Left lung (tissue), 4 donors: ENCODE measurements at regions not wholly inside any gene's neighbourhood (a gene's known extent, or its start where the extent isn't known, plus 50 kb on each side); places are given as distances from the start of the nearest gene placed in this dataset.

Experiments
- ATAC-seq: fragments of 200-7000 bp; cut with Tn5 transposase; one replicate; pipeline ENCODE4 v1.9.1; 2020; ENCODE audit warnings: moderate library complexity
- DNase-seq, 4 donors: peaks; one replicate each; pipeline ENCODE4 v3.0.0-alpha.2; 2013 to 2020
- H3K27ac ChIP-seq, 2 donors: fragments of 200-600 bp; sonication (generic) in 1 of 2; one replicate each; pipeline versions ENCODE4 v1.5.0 to v1.8.0; 2020 to 2021
- H3K27me3 ChIP-seq, 2 donors: fragments of 200-600 bp; sonication (generic) in 1 of 2; one replicate each; pipeline versions ENCODE4 v1.5.0 to v1.8.0; 2020 to 2021
- H3K36me3 ChIP-seq, 2 donors: fragments of 200-600 bp; sonication (generic) in 1 of 2; one replicate each; pipeline versions ENCODE4 v1.5.0 to v1.8.0; 2020 to 2021
- H3K4me1 ChIP-seq, 2 donors: fragments of 200-600 bp; one replicate each; pipeline ENCODE4 v1.8.0; 2021
- H3K4me3 ChIP-seq, 2 donors: fragments of 200-600 bp; sonication (generic) in 1 of 2; one replicate each; pipeline versions ENCODE4 v1.5.0 to v1.8.0; 2020 to 2021; ENCODE audit warnings: mild to moderate bottlenecking in 1 of 2
- H3K9me3 ChIP-seq, 2 donors: fragments of 200-600 bp; sonication (generic) in 1 of 2; one replicate each; pipeline versions ENCODE4 v1.5.0 to v1.8.0; 2020 to 2021
- intact Hi-C, 2 donors: fragments of 100-400 bp; cut with DNase I; formaldehyde crosslinking; loops; one replicate each; pipeline versions ENCODE4 v1.11.2 to v1.14.2; 2022
- TF ChIP-seq, protein P1 (sequence below), 2 donors: fragments of 200-600 bp; sonication (generic) in 1 of 2; IDR thresholded peaks; one replicate each; pipeline versions ENCODE4 v1.5.0 to v1.8.0; 2021; ENCODE audit warnings: antibody characterized with exemption in 2 of 2
- donor health status: DM: no; HTN: yes; CAD: no.
- donor health status: DM: no; HTN: no; CAD: no.

DNA sequence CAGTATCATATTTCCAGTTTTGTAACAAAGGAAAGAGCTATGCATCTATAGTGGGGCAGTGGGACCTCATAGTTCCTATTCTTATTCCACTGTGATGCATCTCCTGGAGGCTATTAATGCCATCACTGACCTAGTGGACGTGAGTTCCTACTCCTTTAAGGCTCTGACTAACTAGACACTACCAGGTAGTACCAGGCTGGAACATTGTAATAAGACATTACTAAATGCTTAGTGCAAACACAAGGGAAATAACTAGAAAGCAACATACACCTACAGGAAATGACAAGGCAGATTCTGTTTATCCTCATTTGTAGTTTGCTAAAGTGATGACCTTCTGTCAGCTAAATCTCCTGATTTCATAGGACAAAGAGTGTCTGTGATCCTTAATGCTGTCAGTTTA is 192.5 kb downstream of the POSTN start:
- Histone ChIP-seq H3K27me3 (no peaks in the 10 kb centered on the region), H3K36me3 (no peaks in the 10 kb centered on the region), H3K4me1 (peaks cover 0 to 3% of the 10 kb centered on the region in 2 donors), H3K27ac (no peak overlapping the region), H3K9me3 (peaks cover 0 to 2% of the 10 kb centered on the region in 2 donors), H3K4me3 (no peak overlapping the region)
- no peak for DNase-seq
- TF ChIP-seq, protein P1, sequence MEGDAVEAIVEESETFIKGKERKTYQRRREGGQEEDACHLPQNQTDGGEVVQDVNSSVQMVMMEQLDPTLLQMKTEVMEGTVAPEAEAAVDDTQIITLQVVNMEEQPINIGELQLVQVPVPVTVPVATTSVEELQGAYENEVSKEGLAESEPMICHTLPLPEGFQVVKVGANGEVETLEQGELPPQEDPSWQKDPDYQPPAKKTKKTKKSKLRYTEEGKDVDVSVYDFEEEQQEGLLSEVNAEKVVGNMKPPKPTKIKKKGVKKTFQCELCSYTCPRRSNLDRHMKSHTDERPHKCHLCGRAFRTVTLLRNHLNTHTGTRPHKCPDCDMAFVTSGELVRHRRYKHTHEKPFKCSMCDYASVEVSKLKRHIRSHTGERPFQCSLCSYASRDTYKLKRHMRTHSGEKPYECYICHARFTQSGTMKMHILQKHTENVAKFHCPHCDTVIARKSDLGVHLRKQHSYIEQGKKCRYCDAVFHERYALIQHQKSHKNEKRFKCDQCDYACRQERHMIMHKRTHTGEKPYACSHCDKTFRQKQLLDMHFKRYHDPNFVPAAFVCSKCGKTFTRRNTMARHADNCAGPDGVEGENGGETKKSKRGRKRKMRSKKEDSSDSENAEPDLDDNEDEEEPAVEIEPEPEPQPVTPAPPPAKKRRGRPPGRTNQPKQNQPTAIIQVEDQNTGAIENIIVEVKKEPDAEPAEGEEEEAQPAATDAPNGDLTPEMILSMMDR (IDR thresholded peaks at IDR 0.05): no peak
- ATAC-seq: no peak
- intact Hi-C loops: no loop called here

DNA sequence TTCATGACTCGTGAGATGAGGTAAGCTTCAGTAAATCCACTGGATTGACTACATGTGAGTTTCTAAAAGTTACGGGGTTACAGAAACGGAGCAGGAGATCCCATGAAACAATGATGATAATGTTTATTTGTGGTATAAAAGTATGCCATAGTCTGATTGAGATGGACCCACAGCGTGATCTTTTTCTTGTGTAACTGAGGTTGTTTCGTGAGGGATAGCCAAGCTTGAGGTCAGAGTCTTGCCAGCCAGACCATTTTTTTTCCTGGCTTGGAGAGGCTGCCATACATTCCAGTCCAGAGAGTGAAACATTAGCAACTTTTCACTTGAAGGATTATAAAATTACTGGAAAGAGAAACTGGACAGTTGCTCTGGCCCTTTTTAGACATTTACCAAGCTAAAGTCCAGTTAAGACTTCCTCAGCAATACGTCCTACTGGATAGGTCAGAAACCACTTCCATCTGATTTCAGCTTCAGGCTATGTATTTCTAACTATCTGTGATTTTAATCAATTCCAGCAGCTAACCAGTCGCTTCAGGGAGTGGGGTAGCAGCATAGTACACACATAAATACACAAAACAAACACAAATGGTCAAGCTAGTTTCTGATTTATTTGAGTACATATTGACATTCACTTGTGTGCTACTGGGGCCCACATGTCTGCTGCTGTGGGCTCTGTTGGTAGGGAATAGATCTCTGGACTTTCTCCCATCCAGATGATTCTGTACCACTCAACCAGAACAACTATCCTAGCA is 194.6 kb downstream of the POSTN start:
- H3K9me3 ChIP-seq: peaks cover 0 to 9% of the 10 kb centered on the region in 2 donors
- H3K4me1 ChIP-seq: peaks cover 0 to 3% of the 10 kb centered on the region in 2 donors
- intact Hi-C loops: no loop called here
- no peak overlapping the region for H3K27ac ChIP-seq
- no peaks in the 10 kb centered on the region for H3K27me3 ChIP-seq
- DNase-seq: no peak
- TF ChIP-seq, protein P1 (IDR thresholded peaks at IDR 0.05): no peak
- no peaks in the 10 kb centered on the region for H3K36me3 ChIP-seq
- no peak overlapping the region for H3K4me3 ChIP-seq
- ATAC-seq: no peak

DNA sequence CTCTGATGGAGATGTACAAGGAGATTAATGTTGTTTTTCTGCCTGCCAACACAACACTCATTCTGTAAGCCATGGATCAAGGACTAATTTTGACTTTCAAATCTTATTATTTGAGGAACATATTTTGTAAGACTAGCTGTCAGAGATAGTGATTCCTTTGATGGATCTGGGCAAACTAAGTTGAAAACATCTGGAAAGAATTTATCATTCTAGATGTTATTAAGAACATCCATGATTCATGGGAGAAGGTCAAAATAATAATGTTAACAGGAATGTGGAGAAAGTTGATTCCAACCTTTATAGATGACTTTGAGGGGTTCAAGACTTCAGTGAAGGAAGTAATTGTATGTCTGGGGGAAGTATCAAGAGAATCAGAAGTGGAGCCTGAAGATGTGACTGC is 196.8 kb downstream of the POSTN start:
- Histone ChIP-seq H3K9me3 (peaks cover 0 to 14% of the 10 kb centered on the region in 2 donors), H3K36me3 (no peaks in the 10 kb centered on the region), H3K4me1 (peaks cover 0 to 3% of the 10 kb centered on the region in 2 donors), H3K27me3 (no peaks in the 10 kb centered on the region), H3K4me3 (no peak overlapping the region), H3K27ac (no peak overlapping the region)
- TF ChIP-seq, protein P1 (IDR thresholded peaks at IDR 0.05): no peak
- intact Hi-C loops: no loop called here
- DNase-seq (no peak), ATAC-seq (no peak)

DNA sequence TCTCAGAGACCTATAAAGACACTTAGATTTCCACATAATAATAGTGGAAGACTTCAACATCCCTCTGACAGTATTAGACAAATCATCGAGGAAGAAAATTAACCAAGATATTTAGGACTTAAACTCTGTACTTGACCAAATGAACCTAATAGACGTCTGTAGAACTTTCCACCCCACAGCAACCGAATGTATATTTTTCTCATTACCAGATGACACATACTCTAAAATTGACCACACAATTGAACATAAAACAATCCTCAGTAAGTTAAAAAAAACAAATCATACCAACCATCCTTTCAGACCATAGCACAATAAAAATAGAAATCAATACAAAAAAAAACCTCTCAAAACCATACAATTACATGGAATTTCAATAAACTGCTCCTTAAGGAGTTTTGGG is 201.0 kb downstream of the POSTN start:
- H3K9me3 ChIP-seq: peaks cover 0 to 25% of the 10 kb centered on the region in 2 donors
- TF ChIP-seq, protein P1 (IDR thresholded peaks at IDR 0.05): no peak
- no peaks in the 10 kb centered on the region for H3K36me3 ChIP-seq
- no peak overlapping the region for H3K4me3 ChIP-seq
- no peaks in the 10 kb centered on the region for H3K4me1 ChIP-seq
- intact Hi-C loops: loop anchor here in 1 of 2 donors (5.0 kb wide), 1 partner anchor 200 kb away; no protein-coding TSS in a partner anchor
- ATAC-seq (no peak), DNase-seq (no peak)
- no peak overlapping the region for H3K27ac ChIP-seq
- no peaks in the 10 kb centered on the region for H3K27me3 ChIP-seq

DNA sequence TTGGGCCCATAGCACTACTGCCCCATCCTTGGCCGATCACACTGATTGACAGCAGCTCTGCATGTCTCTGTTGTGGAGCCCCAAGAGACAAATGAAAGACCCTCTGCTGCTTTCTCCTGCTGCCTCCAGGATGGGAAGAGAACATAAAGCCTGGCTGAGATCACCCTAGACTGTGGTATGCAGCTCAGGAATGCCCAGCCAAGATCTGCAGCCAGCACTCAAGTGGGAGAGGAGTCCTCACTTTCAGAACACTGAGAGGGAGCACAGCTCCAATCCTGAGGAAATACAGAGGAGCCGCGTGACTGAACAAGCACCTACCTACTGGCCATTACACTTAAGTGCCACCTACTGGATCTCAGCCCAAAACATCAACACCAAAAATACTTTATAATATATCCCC is 203.0 kb downstream of the POSTN start:
- ATAC-seq: no peak
- intact Hi-C loops: loop anchor here in 1 of 2 donors (5.0 kb wide), 1 partner anchor 198 kb away; no protein-coding TSS in a partner anchor
- DNase-seq: no peak
- H3K36me3 ChIP-seq: no peaks in the 10 kb centered on the region
- no peak overlapping the region for H3K4me3 ChIP-seq
- TF ChIP-seq, protein P1 (IDR thresholded peaks at IDR 0.05): no peak
- H3K27me3 ChIP-seq: no peaks in the 10 kb centered on the region
- H3K9me3 ChIP-seq: peaks cover 0 to 20% of the 10 kb centered on the region in 2 donors
- no peaks in the 10 kb centered on the region for H3K4me1 ChIP-seq
- H3K27ac ChIP-seq: no peak overlapping the region
